ENCODE measurements at regions not wholly inside any gene's neighbourhood (a gene's known extent, or its start where the extent isn't known, plus 50 kb on each side); places are given as distances from the start of the nearest gene placed in this dataset.

DNA sequence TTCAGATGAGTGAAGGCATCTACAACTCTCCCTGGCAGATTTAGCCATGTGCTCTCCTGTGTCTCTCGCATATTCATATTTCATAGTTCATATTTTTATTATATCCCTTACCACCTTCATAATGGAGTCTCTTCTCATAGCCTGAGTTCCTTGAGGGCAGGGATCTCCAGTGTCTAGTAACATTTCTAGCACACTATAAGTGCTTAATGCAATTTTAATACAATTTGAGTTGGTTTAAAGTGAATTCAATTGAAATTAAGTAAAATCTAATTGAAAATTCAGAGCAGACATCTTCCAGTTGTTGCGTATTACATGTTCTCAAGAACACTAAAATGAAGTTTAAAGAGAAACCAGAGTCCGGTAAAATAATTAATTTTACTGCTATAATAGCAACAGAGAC lies 163.6 kb upstream of the GNAI1 start:
- TF ChIP-seq, protein P1, sequence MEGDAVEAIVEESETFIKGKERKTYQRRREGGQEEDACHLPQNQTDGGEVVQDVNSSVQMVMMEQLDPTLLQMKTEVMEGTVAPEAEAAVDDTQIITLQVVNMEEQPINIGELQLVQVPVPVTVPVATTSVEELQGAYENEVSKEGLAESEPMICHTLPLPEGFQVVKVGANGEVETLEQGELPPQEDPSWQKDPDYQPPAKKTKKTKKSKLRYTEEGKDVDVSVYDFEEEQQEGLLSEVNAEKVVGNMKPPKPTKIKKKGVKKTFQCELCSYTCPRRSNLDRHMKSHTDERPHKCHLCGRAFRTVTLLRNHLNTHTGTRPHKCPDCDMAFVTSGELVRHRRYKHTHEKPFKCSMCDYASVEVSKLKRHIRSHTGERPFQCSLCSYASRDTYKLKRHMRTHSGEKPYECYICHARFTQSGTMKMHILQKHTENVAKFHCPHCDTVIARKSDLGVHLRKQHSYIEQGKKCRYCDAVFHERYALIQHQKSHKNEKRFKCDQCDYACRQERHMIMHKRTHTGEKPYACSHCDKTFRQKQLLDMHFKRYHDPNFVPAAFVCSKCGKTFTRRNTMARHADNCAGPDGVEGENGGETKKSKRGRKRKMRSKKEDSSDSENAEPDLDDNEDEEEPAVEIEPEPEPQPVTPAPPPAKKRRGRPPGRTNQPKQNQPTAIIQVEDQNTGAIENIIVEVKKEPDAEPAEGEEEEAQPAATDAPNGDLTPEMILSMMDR (conservative IDR thresholded peaks at IDR 0.05): no peak
- no peak for TF ChIP-seq EZH2 (IDR thresholded peaks at IDR 0.05; ENCODE audit: low read depth)
